Activated gamma-delta T cell treated with Interleukin-2 at 50 U/mL for 16 hours (primary cell): ENCODE measurements at regions not wholly inside any gene's neighbourhood (a gene's known extent, or its start where the extent isn't known, plus 50 kb on each side); places are given as distances from the start of the nearest gene placed in this dataset.
"Not testable (repeated sequence)": the region's sequence is repeated elsewhere in the genome, so short reads cannot be mapped to it uniquely, and the experiment has no call there.

Experiments
- DNase-seq: peaks from one replicate; pipeline ENCODE4 v3.0.0-alpha.2; 2020

DNA sequence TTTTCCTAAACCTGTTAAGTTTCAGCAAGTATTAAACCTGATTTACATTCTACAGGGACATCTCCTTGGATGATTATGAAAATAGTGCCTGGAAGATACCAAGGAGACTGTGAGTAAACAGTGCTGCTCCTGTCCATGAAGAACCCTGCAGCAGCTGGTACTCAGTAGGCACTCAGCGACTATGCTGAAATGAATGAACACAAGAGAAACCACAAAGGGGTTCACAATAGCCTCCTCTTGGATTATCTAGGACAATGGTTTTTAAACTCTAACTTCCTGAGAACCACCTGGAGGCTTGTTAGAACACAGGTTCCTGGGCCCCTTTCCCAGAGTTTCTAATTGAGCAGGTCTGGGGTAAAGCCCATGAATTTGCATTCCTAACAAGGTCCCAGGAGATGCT, 488.4 kb upstream of the UBE2E2 start:
- DNase-seq, result no peak

DNA sequence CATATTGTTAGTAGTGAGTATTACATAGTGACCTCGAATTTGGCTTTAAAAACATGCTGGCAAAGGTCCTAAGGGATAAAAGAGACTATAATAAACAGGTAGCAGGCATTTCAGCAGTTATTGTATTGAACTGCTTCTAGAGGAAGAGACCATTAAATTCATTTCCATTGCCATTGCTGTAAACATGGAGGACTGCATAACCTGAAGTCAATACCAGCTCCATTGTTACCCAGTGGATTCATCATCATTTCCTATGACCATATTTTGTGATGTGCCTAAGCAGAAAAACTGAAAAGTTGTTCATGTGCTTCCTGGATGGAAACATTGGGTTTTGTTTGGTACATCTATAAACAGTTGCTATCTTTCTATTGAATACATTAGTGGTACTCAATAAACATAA, 482.5 kb upstream of the UBE2E2 start:
- DNase-seq, result no peak

DNA sequence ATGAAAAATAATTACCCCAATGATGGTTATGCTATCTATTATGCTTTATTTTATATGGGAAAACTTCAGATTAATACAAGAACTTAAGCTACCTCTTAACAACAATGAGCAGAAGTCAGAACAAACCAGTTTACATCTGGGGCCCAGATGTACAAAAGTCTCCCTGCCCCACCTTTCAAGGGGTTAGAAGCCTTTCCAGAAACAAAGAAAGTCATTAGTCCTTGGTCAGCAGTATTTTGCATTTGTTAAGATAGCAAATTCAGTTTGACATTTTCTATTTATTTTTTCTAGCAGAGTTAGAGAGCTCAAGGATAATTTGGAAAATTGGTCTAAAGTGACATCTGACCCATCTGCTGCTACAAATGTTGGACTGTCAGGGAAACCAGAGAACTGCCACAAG, 478.7 kb upstream of the UBE2E2 start:
- no peak for DNase-seq

DNA sequence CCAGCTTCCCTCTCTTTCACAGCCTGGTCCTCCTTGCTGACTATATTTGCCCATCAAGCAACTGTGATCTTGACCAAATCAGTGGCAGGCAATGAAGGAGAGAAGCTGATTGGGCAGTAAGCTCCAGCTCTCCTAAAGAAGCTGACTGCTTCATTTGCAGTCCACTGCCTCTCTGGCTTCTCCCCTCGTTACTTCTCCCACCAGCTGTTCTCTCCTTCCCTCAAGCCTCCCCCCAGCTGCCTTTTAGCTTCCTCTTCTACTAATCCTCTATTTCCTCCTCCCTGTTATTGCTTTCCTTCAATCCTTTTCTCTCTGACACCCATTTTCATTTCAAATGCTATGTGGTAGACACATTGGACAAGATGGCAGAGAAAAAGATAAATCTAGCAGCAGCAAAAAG, 474.7 kb upstream of the UBE2E2 start:
- no peak for DNase-seq

DNA sequence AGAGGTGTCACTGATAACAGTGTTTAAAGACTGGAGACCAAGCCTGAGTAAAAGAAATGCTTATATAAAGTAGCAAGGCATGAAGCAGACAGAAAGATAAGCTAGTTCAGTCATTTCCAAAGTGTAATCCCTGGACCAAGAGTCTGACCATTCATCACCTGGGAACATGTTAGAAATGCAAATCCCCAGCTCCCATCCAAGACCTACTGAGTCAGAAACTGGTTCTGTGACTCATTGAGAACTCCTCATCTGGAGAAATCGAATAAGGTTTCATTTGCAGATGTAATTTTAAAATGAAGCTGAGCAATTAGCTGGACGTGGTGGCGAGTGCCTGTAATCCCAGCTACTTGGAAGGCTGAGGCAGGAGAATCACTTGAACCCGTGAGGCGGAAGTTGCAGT, 473.9 kb upstream of the UBE2E2 start:
- DNase-seq, result no peak

DNA sequence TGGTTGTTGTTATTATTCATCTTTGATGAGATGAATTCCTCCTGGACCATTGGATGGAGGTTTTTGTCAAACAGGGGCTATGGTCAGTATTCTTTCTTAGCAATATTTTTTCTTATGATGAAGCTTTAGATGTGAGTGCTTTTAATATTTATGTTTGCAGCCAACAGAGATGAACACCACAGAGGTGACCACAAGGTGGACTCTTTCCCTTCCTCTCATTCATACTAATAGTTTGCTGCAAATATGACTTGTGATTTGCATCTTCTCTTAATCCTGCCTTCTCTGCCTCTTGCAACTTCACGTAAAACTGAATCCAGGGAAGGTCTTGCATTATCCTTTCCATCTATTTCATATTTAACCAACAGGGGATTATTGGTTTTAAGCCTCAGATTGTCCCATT, 473.1 kb upstream of the UBE2E2 start:
- DNase-seq, result no peak

DNA sequence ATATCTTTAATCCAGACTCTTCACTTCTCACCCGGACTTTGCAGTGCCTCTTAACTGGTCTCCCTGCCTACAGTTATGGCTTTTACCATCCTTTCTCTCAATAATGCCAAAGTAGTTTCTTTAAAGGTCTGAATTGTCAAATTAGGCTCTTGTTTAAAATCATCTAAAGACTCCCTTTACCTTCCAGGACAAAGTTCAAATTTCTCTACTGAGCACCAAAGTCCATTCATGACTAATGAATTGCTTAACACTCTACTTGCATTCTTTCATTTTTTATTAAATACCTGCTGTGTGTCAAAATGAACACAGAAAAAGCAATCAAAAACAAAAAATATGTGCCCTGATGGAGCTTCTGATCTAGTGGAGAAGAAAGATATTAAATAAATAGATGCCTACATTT, 472.4 kb upstream of the UBE2E2 start:
- no peak for DNase-seq

DNA sequence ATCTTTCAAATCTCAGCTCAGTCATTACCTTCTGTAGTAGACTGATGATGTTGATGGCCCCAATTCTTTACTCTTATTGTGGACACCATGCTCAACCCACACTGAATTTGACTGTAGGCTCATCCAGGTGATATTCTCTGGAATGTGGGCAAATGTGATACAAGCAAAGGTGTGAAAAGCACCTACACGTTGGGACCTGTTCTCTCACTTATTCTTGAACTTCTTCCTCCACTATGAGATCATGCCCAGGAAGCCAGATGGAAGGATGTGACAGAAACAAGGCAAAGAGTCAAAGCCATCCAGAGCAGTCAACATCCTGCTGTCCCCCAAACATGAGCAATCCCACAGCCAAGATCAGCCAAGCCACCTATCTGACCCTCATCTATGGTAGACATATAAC, 471.2 kb upstream of the UBE2E2 start:
- no peak for DNase-seq

DNA sequence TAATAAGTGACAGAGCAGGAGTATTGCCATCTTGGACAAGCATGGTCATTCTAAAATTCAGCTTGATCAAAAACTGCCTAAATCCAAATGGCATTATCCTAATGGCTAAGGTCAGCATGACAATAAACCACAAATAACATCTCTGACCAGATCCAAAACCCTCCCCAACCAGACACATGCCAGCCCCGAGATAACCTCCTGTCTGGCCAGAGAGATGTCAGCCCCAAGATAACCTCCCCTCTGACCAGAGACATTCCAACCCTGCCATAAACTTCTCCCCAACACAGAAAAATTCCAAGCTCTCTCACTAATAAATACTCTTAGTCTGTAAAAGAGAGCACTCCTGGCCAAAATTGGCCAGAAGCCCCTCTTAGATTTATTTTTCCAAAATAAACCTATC, 470.5 kb upstream of the UBE2E2 start:
- DNase-seq, result no peak

DNA sequence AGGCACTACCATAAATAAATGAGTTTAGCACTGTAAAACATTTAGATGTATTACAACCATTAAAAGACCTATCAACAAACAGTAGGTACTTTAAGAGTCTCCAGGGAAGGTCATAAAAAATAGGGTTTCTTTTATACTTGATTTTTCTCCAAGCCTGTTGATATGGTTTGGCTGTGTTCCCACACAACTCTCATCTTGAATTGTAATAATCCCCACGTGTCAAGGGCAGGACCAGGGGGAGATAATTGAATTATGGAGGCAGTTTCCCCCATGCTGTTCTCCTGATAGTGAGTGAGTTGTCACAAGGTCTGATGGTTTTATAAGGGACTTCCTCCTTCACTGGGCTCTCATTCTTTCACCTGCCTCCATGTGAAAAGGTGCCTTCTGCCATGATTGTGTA, 468.9 kb upstream of the UBE2E2 start:
- DNase-seq, result no peak

DNA sequence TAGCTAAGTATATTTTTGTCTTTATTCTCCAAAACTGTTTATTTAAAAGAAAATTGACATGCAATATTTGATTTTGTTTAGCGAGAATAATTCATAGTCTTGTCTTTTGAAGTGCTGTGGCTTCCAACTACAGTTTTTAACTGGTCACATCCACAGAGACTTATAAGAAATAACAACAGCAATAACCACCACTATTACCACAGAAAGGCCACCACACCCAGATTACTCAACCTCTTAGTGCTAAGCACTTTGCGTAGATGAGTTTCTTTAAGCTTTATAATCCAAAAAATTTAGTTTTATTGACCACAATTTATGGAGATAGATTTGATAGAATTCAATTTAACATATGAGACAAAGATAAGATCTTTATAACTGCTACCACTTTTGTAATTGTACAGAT, 468.4 kb upstream of the UBE2E2 start:
- DNase-seq, result no peak

DNA sequence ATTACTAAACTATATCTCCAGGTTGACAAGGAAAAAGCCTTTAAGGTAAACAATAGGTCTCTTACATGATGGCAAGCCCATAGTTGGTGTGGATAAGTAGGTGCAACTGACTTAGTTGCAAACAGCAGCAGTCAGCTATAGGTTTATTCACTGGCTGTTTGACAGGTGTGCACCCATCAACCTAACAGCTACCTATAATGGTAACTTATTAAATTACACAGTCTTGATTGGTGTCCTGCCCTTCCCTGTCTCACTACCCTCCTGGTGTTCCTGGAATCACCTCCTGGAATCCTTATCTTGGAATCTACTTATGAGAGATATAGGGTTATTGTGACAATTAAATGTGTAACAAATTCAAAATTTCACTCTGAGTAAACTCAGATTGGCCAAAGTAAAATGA, 467.8 kb upstream of the UBE2E2 start:
- DNase-seq, result no peak

DNA sequence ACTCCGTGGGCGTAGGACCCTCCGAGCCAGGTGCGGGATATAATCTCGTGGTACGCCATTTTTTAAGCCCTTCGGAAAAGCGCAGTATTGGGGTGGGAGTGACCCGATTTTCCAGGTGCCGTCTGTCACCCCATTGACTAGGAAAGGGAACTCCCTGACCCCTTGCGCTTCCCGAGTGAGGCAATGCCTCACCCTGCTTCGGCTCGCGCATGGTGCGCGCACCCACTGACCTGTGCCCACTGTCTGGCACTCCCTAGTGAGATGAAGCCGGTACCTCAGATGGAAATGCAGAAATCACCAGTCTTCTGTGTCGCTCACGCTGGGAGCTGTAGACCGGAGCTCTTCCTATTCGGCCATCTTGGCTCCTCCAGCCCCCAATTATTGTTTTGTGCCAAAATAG, 459.7 kb upstream of the UBE2E2 start:
- DNase-seq, result not testable (repeated sequence)

DNA sequence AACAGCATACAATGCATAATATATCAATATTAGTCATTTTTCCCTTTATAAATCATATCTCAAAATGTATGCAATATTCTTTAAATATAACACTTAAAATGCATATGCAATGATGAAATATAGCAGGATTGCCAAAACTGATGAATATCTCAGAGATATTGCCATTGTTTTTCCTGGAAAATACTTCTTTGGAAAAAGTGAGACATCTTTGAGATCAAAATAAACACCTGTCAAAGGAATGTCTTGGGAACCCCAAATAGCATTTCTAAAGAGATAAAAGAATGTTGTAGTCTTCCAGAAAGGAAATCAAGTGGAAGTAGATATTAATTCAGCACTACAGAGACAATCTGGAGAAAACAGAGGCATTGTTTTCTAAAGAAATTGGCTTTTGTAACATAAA, 457.8 kb upstream of the UBE2E2 start:
- no peak for DNase-seq

DNA sequence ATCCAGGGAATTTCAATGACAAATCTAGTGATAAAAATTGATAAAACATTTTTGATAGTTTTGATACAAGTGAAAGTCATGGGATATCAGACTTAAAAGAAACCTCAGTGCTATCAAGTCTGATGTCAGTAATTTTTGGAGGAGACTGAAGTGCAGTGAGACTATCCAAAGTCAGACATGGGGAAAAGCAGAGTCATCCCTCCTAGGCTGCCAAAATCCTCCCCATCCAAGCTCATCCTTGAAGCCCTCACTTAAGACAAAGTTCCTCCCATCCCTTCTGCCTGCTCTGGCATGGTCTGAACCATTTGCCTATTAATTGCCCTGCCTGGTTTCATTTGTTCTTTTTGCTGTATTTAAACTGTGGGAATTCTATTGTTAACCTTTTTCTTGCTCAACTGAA, 456.9 kb upstream of the UBE2E2 start:
- DNase-seq, result no peak

DNA sequence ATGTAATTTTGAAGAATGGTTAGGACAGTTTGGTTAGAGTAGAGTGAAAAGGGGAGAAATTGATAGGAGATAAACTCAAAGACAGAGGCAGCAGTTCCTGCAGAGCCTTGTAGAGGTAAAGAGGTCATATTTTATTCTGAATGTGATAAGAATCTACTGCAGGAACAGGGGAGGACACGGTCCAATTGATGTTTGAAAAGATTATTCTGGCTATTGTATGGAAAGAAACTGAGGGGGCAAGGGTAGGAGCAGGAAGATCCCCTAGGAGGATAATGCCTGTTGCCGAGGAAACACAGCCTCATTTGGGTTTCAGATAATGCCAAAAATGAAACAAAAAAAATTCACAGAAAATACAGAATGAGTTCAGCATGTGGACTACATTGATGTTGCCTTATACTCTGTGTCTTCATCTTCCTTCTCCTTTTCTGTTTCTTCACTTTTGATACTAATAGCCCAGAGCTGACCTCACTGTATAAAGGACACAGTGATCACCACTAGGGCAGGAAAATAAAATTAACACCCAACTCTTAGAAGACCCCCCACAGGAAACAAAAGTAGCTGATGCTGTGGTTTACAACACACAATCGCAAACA, 454.6 kb upstream of the UBE2E2 start:
- DNase-seq, result no peak

DNA sequence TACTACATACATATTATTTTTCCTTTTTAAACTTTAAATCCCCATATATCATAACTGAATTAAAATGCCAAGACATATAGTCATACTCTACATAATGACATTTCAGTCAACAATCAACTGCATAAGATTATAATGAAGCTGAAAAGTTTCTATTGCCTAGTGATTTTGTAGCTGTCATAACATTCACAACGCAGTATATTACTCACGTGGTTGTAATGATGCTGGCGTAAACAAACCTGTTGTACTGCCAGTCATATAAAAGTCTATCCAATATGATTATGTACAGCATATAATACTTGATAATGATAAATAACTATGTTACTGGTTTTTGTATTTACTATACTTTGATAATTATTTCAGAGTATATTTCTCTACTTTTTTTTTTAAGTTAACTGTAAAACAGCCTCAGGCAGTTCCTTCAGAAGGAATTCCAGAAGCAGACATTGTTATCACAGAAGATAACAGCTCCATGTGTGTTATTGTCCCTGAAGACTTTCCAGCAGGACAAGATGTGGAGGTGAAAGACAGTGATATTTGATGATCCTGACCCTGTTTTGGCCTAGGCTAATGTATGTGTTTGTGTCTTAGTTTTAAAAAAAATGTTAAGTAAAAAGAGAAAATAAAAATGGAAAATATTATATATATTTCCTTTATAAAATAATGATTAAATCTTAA, 443.4 kb upstream of the UBE2E2 start:
- DNase-seq, result no peak

DNA sequence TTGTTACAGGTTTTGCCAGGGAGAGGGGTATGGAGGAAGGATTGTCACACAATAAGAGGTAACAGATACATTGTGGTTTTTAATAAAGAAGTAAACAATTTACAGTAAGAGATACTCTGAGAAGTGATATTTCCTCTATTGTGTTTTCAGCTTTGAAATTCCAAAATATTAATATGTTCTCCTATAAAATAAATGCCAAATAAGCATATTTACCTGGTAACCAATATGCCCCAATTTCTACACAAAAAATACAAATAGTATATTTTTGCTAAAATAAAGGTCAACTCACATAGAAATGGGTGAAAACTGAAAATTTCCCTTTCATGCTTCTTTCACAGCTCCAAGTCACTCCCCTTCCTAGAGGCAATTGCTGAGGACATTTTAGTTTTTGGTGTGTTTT, 437.4 kb upstream of the UBE2E2 start:
- no peak for DNase-seq

DNA sequence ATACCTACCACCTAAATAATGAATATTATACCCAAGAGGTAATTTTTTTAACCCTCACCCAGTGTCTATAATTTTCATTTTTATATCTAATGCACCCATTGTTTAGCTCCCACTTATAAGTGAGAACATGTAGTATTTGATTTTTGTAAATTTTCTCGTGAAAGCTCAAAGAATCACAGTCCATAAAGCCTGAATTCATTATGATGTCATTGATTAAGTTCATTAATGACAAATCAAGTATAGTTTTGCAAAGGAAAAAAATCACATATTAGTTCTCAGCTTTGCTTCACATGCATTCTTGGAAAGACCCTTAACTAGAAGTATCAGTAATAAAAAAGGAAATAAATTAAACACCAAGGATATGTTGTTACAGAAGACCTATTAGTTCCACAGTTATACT, 425.3 kb upstream of the UBE2E2 start:
- no peak for DNase-seq

DNA sequence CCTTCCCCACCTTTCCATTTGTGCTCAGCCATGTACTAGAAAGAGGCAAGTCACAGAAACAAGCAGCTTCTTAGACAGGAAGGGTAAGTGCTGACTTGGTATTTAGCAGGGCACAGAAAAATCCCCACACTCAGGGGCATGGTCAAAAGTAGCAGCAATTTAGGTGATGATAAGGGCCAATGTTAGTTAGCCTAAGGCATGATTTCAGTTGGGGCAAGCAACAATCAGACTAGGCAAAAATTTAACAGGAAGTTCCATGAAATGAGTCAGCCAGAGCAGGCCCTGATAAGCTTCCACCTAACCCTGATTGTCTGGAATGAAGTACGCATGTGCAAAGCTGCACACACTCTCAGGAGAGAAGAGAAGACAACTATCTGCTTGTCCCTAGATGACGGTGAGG, 423.4 kb upstream of the UBE2E2 start:
- no peak for DNase-seq

DNA sequence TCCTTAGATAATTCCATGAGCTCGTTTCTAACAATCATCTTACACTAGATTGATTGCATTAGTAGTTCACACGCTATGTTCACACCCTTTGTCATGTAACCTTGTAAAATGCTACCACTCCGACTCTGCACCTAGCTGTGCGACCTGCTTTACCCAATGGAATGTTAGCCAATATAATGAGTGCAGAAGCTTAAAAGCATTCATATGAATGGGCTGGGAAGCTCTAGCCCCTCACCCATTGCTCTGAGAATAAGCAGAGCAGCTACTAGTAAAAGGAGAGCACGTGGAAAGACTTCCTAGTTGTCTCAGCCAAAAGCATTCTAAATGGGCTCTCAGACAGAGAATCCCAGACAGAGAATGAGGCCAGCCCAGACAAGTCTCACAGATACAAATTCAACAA, 410.6 kb upstream of the UBE2E2 start:
- no peak for DNase-seq

DNA sequence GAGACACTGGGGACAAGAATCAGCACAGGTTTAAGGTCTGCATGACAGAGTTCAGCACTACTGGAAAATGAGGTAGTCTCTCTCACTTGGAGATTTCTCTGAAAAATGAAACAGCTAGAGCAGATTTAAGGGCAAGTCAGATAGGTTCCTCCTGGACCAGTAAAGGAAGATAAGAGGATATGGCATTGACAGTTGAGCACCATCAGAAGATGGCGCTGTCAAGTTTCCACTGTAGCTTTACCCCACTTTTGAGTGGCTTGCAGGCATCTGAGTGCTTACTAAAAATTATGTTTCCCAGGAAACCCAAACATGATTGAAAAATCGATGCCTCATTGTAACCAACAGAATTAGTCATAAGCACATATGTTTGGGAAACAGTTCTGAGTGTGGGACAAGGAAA, 407.2 kb upstream of the UBE2E2 start:
- no peak for DNase-seq

DNA sequence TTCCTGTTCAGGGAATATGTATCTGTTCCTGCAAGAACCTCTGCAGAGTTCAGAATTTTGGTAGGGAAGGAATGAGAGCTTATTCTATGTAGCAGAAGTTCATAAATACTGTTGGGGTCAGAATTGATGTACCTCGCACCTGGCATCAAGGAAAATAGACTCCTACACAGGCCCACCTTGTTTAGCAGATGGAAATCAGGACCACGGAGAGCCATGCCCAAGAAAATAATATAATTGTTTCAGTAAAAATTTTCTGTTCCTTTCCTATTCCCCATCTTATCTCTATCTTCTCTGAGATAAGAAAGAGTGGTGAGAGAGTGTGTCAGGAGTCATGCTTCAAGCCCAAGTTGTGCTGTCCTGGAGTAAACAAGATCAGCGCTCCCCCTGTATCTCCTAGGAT, 404.7 kb upstream of the UBE2E2 start:
- DNase-seq, result no peak

DNA sequence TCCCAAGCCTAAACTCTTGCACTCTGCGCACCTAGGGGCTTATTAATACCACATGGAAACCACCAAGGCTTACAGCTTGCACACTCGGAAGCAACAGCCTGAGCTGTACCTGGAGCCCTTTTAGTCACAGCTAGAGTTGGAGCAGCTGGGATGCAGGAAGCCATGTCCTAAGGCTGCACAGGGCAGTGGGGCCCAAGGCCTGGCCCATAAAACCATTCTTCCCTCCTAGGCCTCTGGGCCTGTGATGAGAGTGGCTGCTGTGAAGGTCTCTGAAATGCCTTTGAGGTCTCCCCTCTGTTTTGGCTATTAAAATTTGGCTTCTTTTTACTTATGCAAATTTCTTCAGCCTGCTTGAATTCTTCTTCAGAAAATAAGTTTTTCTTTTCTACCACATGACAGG, 383.9 kb upstream of the UBE2E2 start:
- DNase-seq, result no peak

DNA sequence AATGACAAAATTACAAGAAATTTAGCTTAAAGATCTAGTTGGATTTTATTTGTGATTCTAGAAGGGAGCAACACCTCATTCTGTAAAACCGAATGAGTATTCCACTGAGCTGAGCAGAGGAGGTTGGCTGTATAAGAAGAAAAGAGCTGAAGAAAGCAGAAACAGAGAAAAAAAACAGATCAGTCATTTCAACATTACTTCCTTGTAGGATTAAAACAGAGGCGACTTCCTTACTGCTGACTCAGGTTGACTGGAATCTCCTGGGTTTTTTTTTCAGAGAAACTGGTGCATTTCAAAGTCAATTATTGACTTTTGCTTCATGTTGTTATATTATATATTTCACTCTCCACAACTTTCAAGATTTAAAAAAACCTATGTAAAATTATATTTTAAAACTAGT, 368.1 kb upstream of the UBE2E2 start:
- DNase-seq, result no peak

DNA sequence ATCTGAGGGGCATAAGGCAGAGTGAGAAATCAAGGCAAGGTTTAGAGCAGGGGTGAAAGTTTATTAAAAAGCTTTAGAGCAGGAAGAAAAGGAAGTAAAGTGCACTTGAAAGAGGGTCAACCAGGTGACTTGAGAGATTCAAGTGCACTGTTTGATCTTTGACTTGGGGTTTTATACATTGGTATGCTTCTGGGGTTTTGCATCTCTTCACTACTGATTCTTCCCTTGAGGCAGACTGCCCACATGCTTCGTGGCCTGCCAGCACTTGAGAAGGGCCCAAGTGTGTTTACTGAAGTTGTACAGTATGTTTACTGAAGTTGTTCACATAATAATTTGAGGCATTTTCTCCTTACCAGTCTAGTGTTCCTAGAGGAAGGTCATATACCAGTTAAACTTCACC, 367.0 kb upstream of the UBE2E2 start:
- no peak for DNase-seq
